ENCODE measurements at regions not wholly inside any gene's neighbourhood (a gene's known extent, or its start where the extent isn't known, plus 50 kb on each side); places are given as distances from the start of the nearest gene placed in this dataset.

GRCh38 chr2:235140801-235141081, 188.9 kb downstream of the SH3BP4 start:
- no peak for DNase-seq (ENCODE audit: low read depth in 3 of 3)

GRCh38 chr2:235141411-235142128, 189.8 kb downstream of the SH3BP4 start:
- DNase-seq (ENCODE audit: low read depth in 3 of 3), result no peak

GRCh38 chr2:235142601-235143000, 190.8 kb downstream of the SH3BP4 start:
- no peak for DNase-seq (ENCODE audit: low read depth in 3 of 3)

GRCh38 chr2:235143789-235144188, 192.0 kb downstream of the SH3BP4 start:
- DNase-seq (ENCODE audit: low read depth in 3 of 3), result no peak

- no peak for DNase-seq (ENCODE audit: low read depth in 3 of 3)
These were observed 192.5 kb downstream of the SH3BP4 start for GRCh38 chr2:235144291-235144690.

- DNase-seq (ENCODE audit: low read depth in 3 of 3), result no peak
These were observed 194.4 kb downstream of the SH3BP4 start for GRCh38 chr2:235146206-235146605.

- no peak for DNase-seq (ENCODE audit: low read depth in 3 of 3)
These were observed 195.2 kb downstream of the SH3BP4 start for GRCh38 chr2:235146871-235147565.

GRCh38 chr2:235148201-235149170, 196.7 kb downstream of the SH3BP4 start:
- no peak for DNase-seq (ENCODE audit: low read depth in 3 of 3)

GRCh38 chr2:235149240-235149659, 197.4 kb downstream of the SH3BP4 start:
- DNase-seq (ENCODE audit: low read depth in 3 of 3), result no peak

- no peak for DNase-seq (ENCODE audit: low read depth in 3 of 3)
These were observed 197.9 kb downstream of the SH3BP4 start for GRCh38 chr2:235149736-235150135.

GRCh38 chr2:235151152-235151551, 199.3 kb downstream of the SH3BP4 start:
- DNase-seq (ENCODE audit: low read depth in 3 of 3), result no peak

GRCh38 chr2:235155163-235155562, 203.3 kb downstream of the SH3BP4 start:
- no peak for DNase-seq (ENCODE audit: low read depth in 3 of 3)

- DNase-seq (ENCODE audit: low read depth in 3 of 3), result no peak
These were observed 204.2 kb downstream of the SH3BP4 start for GRCh38 chr2:235156055-235156454.

- no peak for DNase-seq (ENCODE audit: low read depth in 3 of 3)
These were observed 206.1 kb downstream of the SH3BP4 start for GRCh38 chr2:235157746-235158482.

GRCh38 chr2:235160281-235160810, 208.5 kb downstream of the SH3BP4 start:
- no peak for DNase-seq (ENCODE audit: low read depth in 3 of 3)

- no peak for DNase-seq (ENCODE audit: low read depth in 3 of 3)
These were observed 209.7 kb downstream of the SH3BP4 start for GRCh38 chr2:235161565-235161964.

GRCh38 chr2:235162082-235162836, 210.4 kb downstream of the SH3BP4 start:
- DNase-seq (ENCODE audit: low read depth in 3 of 3), result no peak

GRCh38 chr2:235162837-235163197, 211.0 kb downstream of the SH3BP4 start:
- DNase-seq (ENCODE audit: low read depth in 3 of 3), result no peak

GRCh38 chr2:235165136-235165535, 213.3 kb downstream of the SH3BP4 start:
- no peak for DNase-seq (ENCODE audit: low read depth in 3 of 3)

GRCh38 chr2:235165631-235166030, 213.8 kb downstream of the SH3BP4 start:
- no peak for DNase-seq (ENCODE audit: low read depth in 3 of 3)
